HepG2 (cell line): ENCODE measurements at regions not wholly inside any gene's neighbourhood (a gene's known extent, or its start where the extent isn't known, plus 50 kb on each side); places are given as distances from the start of the nearest gene placed in this dataset.
A peak's percentile ranks its signal among the peaks of the same experiment; 100 is the strongest.

Source experiments
- ATAC-seq: fragments of 200-7000 bp; cut with Tn5 transposase; 3 replicates; pipeline ENCODE4 v1.9.1; 2020; ENCODE audit warnings: mild to moderate bottlenecking, moderate library complexity
- BruUV-seq: library from RNA; stranded (reverse); fragments of 400-500 nt; replicated peaks from 2 replicates; lab custom pipeline; 2021; lab: Mats Ljungman, UMichigan
- CTCF ChIA-PET: fragments of 300-600 bp; formaldehyde crosslinking; extraction: SDS; loops from one replicate; lab custom pipeline; 2021; ENCODE audit warnings: low total read pairs, inconsistent platforms, low intra/inter-chr PET ratio; lab: Yijun Ruan, JAX
- POLR2A ChIA-PET: fragments of 350-600 bp; sonication (Branson Sonifier 250); formaldehyde crosslinking; loops from one replicate; lab custom pipeline; 2020; ENCODE audit warnings: antibody characterized with exemption, inconsistent platforms; lab: Yijun Ruan, JAX
- DNase-seq: peaks from one replicate; pipeline ENCODE4 v3.0.0-alpha.2; 2015; ENCODE audit warnings: low spot score
- FAIRE-seq: peaks from 3 replicates; lab custom pipeline; 2011; peaks lifted over from hg19 to GRCh38; lab: Jason Lieb, UNC
- H2AFZ ChIP-seq: one replicate; pipeline ENCODE4 v1.6.1; 2011; ENCODE audit warnings: low read length, inconsistent platforms
- H3K27ac ChIP-seq: fragments of 300-600 bp; 3 replicates; pipeline ENCODE4 v1.8.0; 2011; ENCODE audit warnings: mixed run types, mild to moderate bottlenecking, mixed read lengths, low read length, inconsistent platforms; ENCODE audit not compliant: insufficient read depth; ENCODE audit errors: extremely low read length
- H3K27me3 ChIP-seq, 2 experiments: fragments of 200-600 bp in 1 of 2; 2 replicates in 1 of 2; 3 replicates in 1 of 2; pipeline versions ENCODE4 v1.6.0 to v1.8.0; 2011; ENCODE audit warnings: low read length in 2 of 2, mild to moderate bottlenecking in 2 of 2, moderate library complexity in 2 of 2, inconsistent platforms in 1 of 2; ENCODE audit not compliant: insufficient read depth in 2 of 2, control insufficient read depth in 1 of 2
- H3K36me3 ChIP-seq, 2 experiments: fragments of 200-600 bp in 1 of 2; replicated peaks in 1 of 2; 2 replicates in 1 of 2; 3 replicates in 1 of 2; pipeline versions ENCODE4 v1.5.1 to v1.8.0; 2011; ENCODE audit warnings: low read length in 2 of 2, inconsistent platforms in 1 of 2; ENCODE audit not compliant: insufficient read depth in 2 of 2, control insufficient read depth in 1 of 2
- H3K4me1 ChIP-seq: 2 replicates; pipeline ENCODE4 v1.5.1; 2012; ENCODE audit warnings: low read length, inconsistent platforms; ENCODE audit not compliant: insufficient read depth
- H3K4me2 ChIP-seq: 2 replicates; pipeline ENCODE4 v1.6.0; 2011; ENCODE audit warnings: low read depth, low read length, inconsistent platforms
- H3K4me3 ChIP-seq, 3 experiments: fragments of 200-600 bp in 1 of 3; sonication (generic), shearing (Covaris generic) in 1 of 3; replicated peaks in 1 of 3; 2 replicates each; pipeline ENCODE4 v1.5.1; 2011 to 2016; ENCODE audit warnings: low read length in 3 of 3, inconsistent platforms in 2 of 3, low read depth in 2 of 3, mild to moderate bottlenecking in 2 of 3, control low read depth in 1 of 3, mixed read lengths in 1 of 3; ENCODE audit not compliant: insufficient read depth in 1 of 3
- H3K79me2 ChIP-seq: one replicate; pipeline ENCODE4 v1.6.1; 2011; ENCODE audit warnings: low read length, inconsistent platforms; ENCODE audit not compliant: insufficient read depth
- H3K9ac ChIP-seq: 2 replicates; pipeline ENCODE4 v1.6.0; 2011; ENCODE audit warnings: mild to moderate bottlenecking, low read depth, low read length, inconsistent platforms; ENCODE audit not compliant: insufficient read depth
- H3K9me3 ChIP-seq: 2 replicates; pipeline ENCODE4 v1.5.1; 2012; ENCODE audit warnings: mild to moderate bottlenecking, low read length
- H4K20me1 ChIP-seq: 2 replicates; pipeline ENCODE4 v1.6.0; 2011; ENCODE audit warnings: inconsistent platforms, mild to moderate bottlenecking, low read length, moderate library complexity; ENCODE audit not compliant: insufficient read depth
- FOXJ3 ChIP-seq: sonication (generic); formaldehyde crosslinking; IDR thresholded peaks from 2 replicates; pipeline ENCODE4 v1.4.0; 2020; ENCODE audit warnings: missing genetic modification reagents, mild to moderate bottlenecking, borderline replicate concordance
- KLF9 ChIP-seq: IDR thresholded peaks from 2 replicates; pipeline ENCODE4 v1.6.1; 2016; ENCODE audit warnings: low read depth
- MAFF ChIP-seq: IDR thresholded peaks from 2 replicates; pipeline ENCODE4 v1.6.1; 2011; ENCODE audit warnings: low read depth, low read length, improper control_type of control experiment
- MAFK ChIP-seq, 2 experiments: IDR thresholded peaks in 1 of 2; conservative IDR thresholded peaks in 1 of 2; 2 replicates each; pipeline ENCODE4 v1.6.1; 2011; ENCODE audit warnings: improper control_type of control experiment in 2 of 2, low read length in 2 of 2
- PCBP1 ChIP-seq: fragments of 200-400 bp; formaldehyde crosslinking; IDR thresholded peaks from 2 replicates; pipeline ENCODE4 v1.6.1; 2017; ENCODE audit warnings: mild to moderate bottlenecking, low read depth, low read length, borderline replicate concordance
- RAD51 ChIP-seq: fragments of 450-650 bp; IDR thresholded peaks from 2 replicates; pipeline ENCODE4 v1.6.1; 2016; ENCODE audit warnings: borderline replicate concordance
- SMYD3 ChIP-seq: sonication (generic); formaldehyde crosslinking; IDR thresholded peaks from 2 replicates; pipeline ENCODE4 v1.8.1; 2023; ENCODE audit warnings: mild to moderate bottlenecking, missing genetic modification reagents
- ZNF224 ChIP-seq: sonication (generic); formaldehyde crosslinking; IDR thresholded peaks from 2 replicates; pipeline ENCODE4 v1.5.0; 2020; ENCODE audit warnings: mild to moderate bottlenecking, missing genetic modification reagents
- ZNF530 ChIP-seq: sonication (generic); formaldehyde crosslinking; IDR thresholded peaks from 2 replicates; pipeline ENCODE4 v1.5.0; 2020; ENCODE audit warnings: low read depth, mild to moderate bottlenecking, missing genetic modification reagents
- WGBS: methylation state at CpG from one replicate; pipeline ENCODE4 v1.1.6; 2017; ENCODE audit warnings: low lambda C conversion rate; 5-methylcytosine and 5-hydroxymethylcytosine counted together
- in situ Hi-C: cut with HindIII; loops from 2 replicates; pipeline ENCODE4 v1.10.0; 2017; ENCODE audit warnings: low pct_unique_long_range_greater_than_20kb; ENCODE audit not compliant: extremely low pct_ligation_motif_present
- intact Hi-C: fragments of 100-400 bp; cut with micrococcal nuclease; formaldehyde crosslinking; loops from one replicate; pipeline ENCODE4 v1.10.0; 2022; ENCODE audit not compliant: unreplicated experiment
- TF ChIP-seq, protein P1 (sequence below): sonication (generic); formaldehyde crosslinking; IDR thresholded peaks from 2 replicates; pipeline ENCODE4 v1.8.0; 2022; ENCODE audit warnings: missing genetic modification reagents, low read depth, mild to moderate bottlenecking, borderline replicate concordance

GRCh38 chr13:111027458-111028439 lies 87.4 kb upstream of the ARHGEF7 start (continued):
- TF ChIP-seq PCBP1: no peak
- TF ChIP-seq MAFF: peak; percentile 69; the same call in 1 of the 2 replicates
- no peak for TF ChIP-seq ZNF530 (CRISPR knock-in tag)
- TF ChIP-seq SMYD3 (CRISPR knock-in tag): no peak
- TF ChIP-seq, protein P1, sequence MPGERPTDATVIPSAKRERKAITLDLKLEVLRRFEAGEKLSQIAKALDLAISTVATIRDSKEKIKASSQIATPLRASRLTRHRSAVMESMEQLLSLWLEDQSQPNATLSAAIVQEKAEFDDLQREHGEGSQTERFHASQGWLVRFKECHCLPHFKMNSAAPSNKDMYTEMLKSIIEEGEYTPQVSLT: no peak
- TF ChIP-seq KLF9 (CRISPR knock-in tag): no peak
- no peak for TF ChIP-seq ZNF224 (CRISPR knock-in tag)

DNA sequence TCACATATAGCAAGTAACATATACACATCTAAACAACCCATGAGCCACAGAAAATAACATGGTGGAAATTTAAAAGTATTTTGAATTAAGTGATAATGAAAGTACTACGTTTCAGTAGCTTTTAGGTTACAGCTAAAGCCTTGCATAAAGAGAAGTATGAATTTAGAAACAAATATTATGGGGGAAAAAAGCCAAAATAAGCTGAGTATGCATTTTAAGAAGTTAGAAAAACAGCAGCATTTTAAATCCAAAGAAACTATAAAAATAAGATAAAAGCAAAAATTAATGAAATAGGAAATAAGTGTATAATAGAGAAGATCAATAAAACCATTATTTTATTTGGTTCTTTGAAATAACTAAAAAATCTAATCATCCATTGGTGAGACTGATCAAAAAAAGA lies 89.8 kb upstream of the ARHGEF7 start:
- Histone ChIP-seq H3K4me3 (no peak overlapping the region), H3K79me2 (no peaks in the 10 kb centered on the region), H3K27ac (no peak overlapping the region), H3K27me3 (peaks cover 6 to 24% of the 10 kb centered on the region in 2 experiments; a peak in 4 of 5 replicates), H3K4me2 (no peak overlapping the region), H3K4me1 (no peaks in the 10 kb centered on the region), H3K9me3 (peaks cover 22% of the 10 kb centered on the region), H3K36me3 (no peaks in the 10 kb centered on the region), H3K9ac (no peak overlapping the region), H2AFZ (no peak overlapping the region), H4K20me1 (no peaks in the 10 kb centered on the region)
- ATAC-seq (no peak), DNase-seq (no peak), FAIRE-seq (no peak)
- no TSS peak for BruUV-seq
- TF ChIP-seq MAFK (conservative IDR thresholded peaks at IDR 0.05 in 1 of 2, IDR thresholded peaks at IDR 0.05 in 1 of 2; ENCODE audit: low read length in 2 of 2): peak; percentile 71 to 91
- no peak for TF ChIP-seq RAD51
- peak; percentile 82 for TF ChIP-seq MAFF
- TF ChIP-seq FOXJ3 (CRISPR knock-in tag): no peak
- ChIA-PET POLR2A (no interaction called here), CTCF (no interaction called here)
- in situ Hi-C loops (no loop called here), intact Hi-C loops (no loop called here)
- WGBS: 5% methylated on average over 1 of the region's 1 CpG
